Lung (tissue), 11 donors: ENCODE measurements at regions not wholly inside any gene's neighbourhood (a gene's known extent, or its start where the extent isn't known, plus 50 kb on each side); places are given as distances from the start of the nearest gene placed in this dataset.

Experiments
- ATAC-seq: fragments of 200-7000 bp; cut with Tn5 transposase; one replicate; pipeline ENCODE4 v1.9.1; 2020; ENCODE audit warnings: moderate number of reproducible peaks; ENCODE audit not compliant: insufficient read depth, low FRiP score
- DNase-seq, 3 donors: peaks; one replicate each; pipeline ENCODE4 v3.0.0-alpha.2; 2013 to 2017
- H3K27ac ChIP-seq, 2 donors: one replicate each; pipeline ENCODE4 v1.5.1; 2013; ENCODE audit warnings: mild to moderate bottlenecking in 2 of 2, moderate library complexity in 2 of 2, control low read depth in 1 of 2, inconsistent platforms in 1 of 2, low read depth in 1 of 2, low read length in 1 of 2
- H3K27me3 ChIP-seq, 3 donors: one replicate each; pipeline ENCODE4 v1.5.1; 2013; ENCODE audit warnings: low read length in 2 of 3; ENCODE audit not compliant: control insufficient read depth in 3 of 3, insufficient read depth in 3 of 3
- H3K36me3 ChIP-seq, 4 donors: one replicate each; pipeline ENCODE4 v1.5.1; 2013; ENCODE audit warnings: low read length in 4 of 4, mild to moderate bottlenecking in 1 of 4, moderate library complexity in 1 of 4; ENCODE audit not compliant: control insufficient read depth in 4 of 4, insufficient read depth in 4 of 4
- H3K4me1 ChIP-seq, 5 donors: one replicate each; pipeline ENCODE4 v1.5.1; 2013; ENCODE audit warnings: low read length in 5 of 5, mild to moderate bottlenecking in 2 of 5, moderate library complexity in 1 of 5; ENCODE audit not compliant: control insufficient read depth in 5 of 5, insufficient read depth in 5 of 5
- H3K4me3 ChIP-seq: one replicate; pipeline ENCODE4 v1.5.1; 2013; ENCODE audit warnings: mild to moderate bottlenecking, control low read depth, moderate library complexity
- H3K9ac ChIP-seq, 2 donors: one replicate each; pipeline ENCODE4 v1.5.1; 2013; ENCODE audit warnings: low read length in 2 of 2, control low read depth in 1 of 2; ENCODE audit not compliant: insufficient read depth in 1 of 2
- H3K9me3 ChIP-seq, 4 donors: one replicate each; pipeline ENCODE4 v1.5.1; 2013; ENCODE audit warnings: low read length in 3 of 4, mild to moderate bottlenecking in 1 of 4, moderate library complexity in 1 of 4; ENCODE audit not compliant: control insufficient read depth in 4 of 4, insufficient read depth in 3 of 4
- CTCF ChIP-seq: IDR thresholded peaks from 2 replicates; pipeline ENCODE4 v1.5.1; 2012; ENCODE audit warnings: mild to moderate bottlenecking; ENCODE audit errors: control extremely low read depth, extremely low read depth
- WGBS, 2 donors: extraction: QIAGEN DNeasy Blood & Tissue Kit; methylation state at CpG; one replicate each; pipeline ENCODE4 v1.1.7; 2013; 5-methylcytosine and 5-hydroxymethylcytosine counted together
- donor health status: control.
- donor health status: control.
- donor health status: Bipolar disorder and iron deficiency.
- donor health status: healthy.
- donor health status: DM: yes; HTN: yes; CAD: no.

- Histone ChIP-seq H3K4me1 (no peaks in the 10 kb centered on the region), H3K27ac (no peak overlapping the region), H3K27me3 (no peaks in the 10 kb centered on the region), H3K9ac (no peak overlapping the region), H3K9me3 (peaks cover 0 to 1% (median 0%) of the 10 kb centered on the region in 4 donors), H3K4me3 (no peak overlapping the region), H3K36me3 (no peaks in the 10 kb centered on the region)
- 90 to 92% methylated on average over 5 of the region's 5 CpGs for WGBS, 2 donors
- no peak for TF ChIP-seq CTCF
- ATAC-seq (no peak), DNase-seq (peak in 1 of 3 donors; percentile 9)
These were observed 95.5 kb upstream of the KLHL1 start for GRCh38 chr13:70203661-70204229.

- Histone ChIP-seq H3K27ac (no peak overlapping the region), H3K4me1 (no peaks in the 10 kb centered on the region), H3K36me3 (no peaks in the 10 kb centered on the region), H3K4me3 (no peak overlapping the region), H3K9ac (no peak overlapping the region), H3K27me3 (no peaks in the 10 kb centered on the region), H3K9me3 (no peaks in the 10 kb centered on the region)
- TF ChIP-seq CTCF: no peak
- DNase-seq: no peak
- ATAC-seq: no peak
These were observed 82.8 kb upstream of the KLHL1 start for GRCh38 chr13:70191034-70191433.

GRCh38 chr13:70189981-70190380, 81.7 kb upstream of the KLHL1 start:
- no peak for TF ChIP-seq CTCF
- no peak overlapping the region for H3K4me3 ChIP-seq
- 70 to 88% methylated on average over 2 of the region's 2 CpGs for WGBS, 2 donors
- no peaks in the 10 kb centered on the region for H3K4me1 ChIP-seq
- no peak overlapping the region for H3K9ac ChIP-seq
- no peaks in the 10 kb centered on the region for H3K27me3 ChIP-seq
- H3K36me3 ChIP-seq: no peaks in the 10 kb centered on the region
- DNase-seq (no peak), ATAC-seq (no peak)
- H3K27ac ChIP-seq: no peak overlapping the region
- H3K9me3 ChIP-seq: no peaks in the 10 kb centered on the region

GRCh38 chr13:70188567-70188966, 80.3 kb upstream of the KLHL1 start:
- 75 to 79% methylated on average over 2 of the region's 2 CpGs for WGBS, 2 donors
- Histone ChIP-seq H3K27me3 (no peaks in the 10 kb centered on the region), H3K36me3 (no peaks in the 10 kb centered on the region), H3K4me1 (no peaks in the 10 kb centered on the region), H3K9me3 (no peaks in the 10 kb centered on the region), H3K27ac (no peak overlapping the region), H3K4me3 (no peak overlapping the region), H3K9ac (no peak overlapping the region)
- DNase-seq (peak in 1 of 3 donors; percentile 5), ATAC-seq (no peak)
- no peak for TF ChIP-seq CTCF
